ENCODE measurements at regions not wholly inside any gene's neighbourhood (a gene's known extent, or its start where the extent isn't known, plus 50 kb on each side); places are given as distances from the start of the nearest gene placed in this dataset.

DNA sequence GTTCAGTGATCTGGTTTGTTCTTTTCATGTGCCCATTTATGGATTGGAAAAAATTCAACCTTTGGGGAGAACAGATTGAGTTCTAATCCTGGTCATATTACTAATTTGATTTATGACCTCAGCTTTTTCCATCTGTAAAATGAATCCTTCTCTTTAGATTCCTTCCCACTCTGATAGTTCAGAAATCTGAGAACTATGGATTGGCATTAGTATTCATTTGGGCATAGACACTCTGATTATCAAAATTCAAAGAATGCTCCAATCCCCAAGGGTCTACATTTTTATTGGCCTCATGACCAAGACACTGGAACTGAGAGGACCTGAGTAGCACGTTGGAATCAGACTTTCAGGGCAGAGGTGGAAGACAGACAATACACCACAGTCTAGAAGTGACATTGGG is 405.9 kb upstream of the PAPPA start:
- in situ Hi-C loops (cut with HindIII; ENCODE audit: extremely low pct_ligation_motif_present, low pct_unique_long_range_greater_than_20kb) = no loop called here
- TF ChIP-seq, protein P1, sequence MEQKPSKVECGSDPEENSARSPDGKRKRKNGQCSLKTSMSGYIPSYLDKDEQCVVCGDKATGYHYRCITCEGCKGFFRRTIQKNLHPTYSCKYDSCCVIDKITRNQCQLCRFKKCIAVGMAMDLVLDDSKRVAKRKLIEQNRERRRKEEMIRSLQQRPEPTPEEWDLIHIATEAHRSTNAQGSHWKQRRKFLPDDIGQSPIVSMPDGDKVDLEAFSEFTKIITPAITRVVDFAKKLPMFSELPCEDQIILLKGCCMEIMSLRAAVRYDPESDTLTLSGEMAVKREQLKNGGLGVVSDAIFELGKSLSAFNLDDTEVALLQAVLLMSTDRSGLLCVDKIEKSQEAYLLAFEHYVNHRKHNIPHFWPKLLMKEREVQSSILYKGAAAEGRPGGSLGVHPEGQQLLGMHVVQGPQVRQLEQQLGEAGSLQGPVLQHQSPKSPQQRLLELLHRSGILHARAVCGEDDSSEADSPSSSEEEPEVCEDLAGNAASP (CRISPR knock-in tag; IDR thresholded peaks at IDR 0.05; ENCODE audit: borderline replicate concordance) = no peak
- no peak overlapping the region for H2AFZ ChIP-seq (ENCODE audit: low read length)
- H3K36me3 ChIP-seq (replicated peaks in 1 of 2; ENCODE audit: control insufficient read depth in 1 of 2, insufficient read depth in 2 of 2, low read length in 2 of 2) = no peaks in the 10 kb centered on the region
- intact Hi-C loops (cut with micrococcal nuclease; ENCODE audit: unreplicated experiment) = no loop called here
- ChIA-PET POLR2A (no interaction called here), CTCF (ENCODE audit: low intra/inter-chr PET ratio, low total read pairs) (no interaction called here)
- H3K4me1 ChIP-seq (ENCODE audit: insufficient read depth, low read length) = no peaks in the 10 kb centered on the region
- no peaks in the 10 kb centered on the region for H4K20me1 ChIP-seq (ENCODE audit: insufficient read depth, low read length)
- H3K9me3 ChIP-seq (ENCODE audit: low read length) = no peaks in the 10 kb centered on the region
- H3K27ac ChIP-seq (ENCODE audit: extremely low read length, insufficient read depth, low read length) = no peak overlapping the region
- ATAC-seq = no peak
- no peak for FAIRE-seq
- DNase-seq (ENCODE audit: low spot score) = no peak
- no TSS peak for BruUV-seq (replicated peaks)
- no peak overlapping the region for H3K9ac ChIP-seq (ENCODE audit: insufficient read depth, low read depth, low read length)
- no peaks in the 10 kb centered on the region for H3K79me2 ChIP-seq (ENCODE audit: insufficient read depth, low read length)
- H3K4me2 ChIP-seq (ENCODE audit: low read depth, low read length) = no peak overlapping the region
- no peak overlapping the region for H3K4me3 ChIP-seq (replicated peaks in 1 of 3; ENCODE audit: insufficient read depth in 1 of 3, low read depth in 2 of 3, low read length in 3 of 3)
- 0% methylated on average over 1 of the region's 1 CpG for WGBS (ENCODE audit: low lambda C conversion rate)
- no peaks in the 10 kb centered on the region for H3K27me3 ChIP-seq (ENCODE audit: control insufficient read depth in 1 of 2, insufficient read depth in 2 of 2, low read length in 2 of 2)

DNA sequence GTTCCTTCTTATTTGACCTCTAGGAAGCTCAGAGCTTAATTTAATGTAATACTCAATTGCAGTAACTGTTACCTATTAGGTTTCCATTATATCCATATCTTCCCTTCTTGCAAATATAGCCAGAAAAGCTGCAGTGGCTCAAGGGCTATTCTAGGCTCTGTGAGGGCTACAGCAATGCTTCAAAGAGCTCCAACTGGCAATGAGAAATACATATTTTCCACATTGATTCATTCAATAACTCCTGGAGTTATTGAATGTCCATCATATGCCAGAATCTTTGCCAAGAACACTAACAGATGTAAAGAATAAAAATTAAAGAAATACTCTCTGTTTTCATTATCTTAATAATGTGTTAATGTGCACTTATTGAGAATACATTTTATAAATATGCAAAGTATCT is 396.9 kb upstream of the PAPPA start:
- no peak for TF ChIP-seq MAFK (conservative IDR thresholded peaks at IDR 0.05 in 1 of 2, IDR thresholded peaks at IDR 0.05 in 1 of 2; ENCODE audit: low read length in 2 of 2)
- no peak for TF ChIP-seq ZIK1 (CRISPR knock-in tag; IDR thresholded peaks at IDR 0.05; ENCODE audit: borderline replicate concordance, low read depth)
- no peak for TF ChIP-seq GFI1 (CRISPR knock-in tag; IDR thresholded peaks at IDR 0.05; ENCODE audit: borderline replicate concordance)
- TF ChIP-seq, protein P2, sequence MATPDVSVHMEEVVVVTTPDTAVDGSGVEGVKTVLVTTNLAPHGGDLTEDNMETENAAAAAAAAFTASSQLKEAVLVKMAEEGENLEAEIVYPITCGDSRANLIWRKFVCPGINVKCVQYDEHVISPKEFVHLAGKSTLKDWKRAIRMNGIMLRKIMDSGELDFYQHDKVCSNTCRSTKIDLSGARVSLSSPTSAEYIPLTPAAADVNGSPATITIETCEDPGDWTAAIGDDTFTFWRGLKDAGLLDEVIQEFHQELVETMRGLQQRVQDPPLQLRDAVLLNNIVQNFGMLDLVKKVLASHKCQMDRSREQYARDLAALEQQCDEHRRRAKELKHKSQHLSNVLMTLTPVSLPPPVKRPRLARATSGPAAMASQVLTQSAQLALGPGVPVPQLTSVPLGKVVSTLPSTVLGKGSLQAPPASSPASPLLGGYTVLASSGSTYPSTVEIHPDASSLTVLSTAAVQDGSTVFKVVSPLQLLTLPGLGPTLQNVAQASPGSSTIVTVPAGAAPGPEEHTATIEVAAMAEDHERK (CRISPR knock-in tag; IDR thresholded peaks at IDR 0.05; ENCODE audit: low read depth) = no peak
- BruUV-seq (replicated peaks) = no TSS peak
- intact Hi-C loops (cut with micrococcal nuclease; ENCODE audit: unreplicated experiment) (no loop called here), in situ Hi-C loops (cut with HindIII; ENCODE audit: extremely low pct_ligation_motif_present, low pct_unique_long_range_greater_than_20kb) (loop anchor here (25.0 kb wide), 1 partner anchor 106 kb away; no protein-coding TSS in a partner anchor)
- Histone ChIP-seq H3K4me1 (ENCODE audit: insufficient read depth, low read length) (no peaks in the 10 kb centered on the region), H3K79me2 (ENCODE audit: insufficient read depth, low read length) (no peaks in the 10 kb centered on the region), H2AFZ (ENCODE audit: low read length) (no peak overlapping the region), H3K9me3 (ENCODE audit: low read length) (no peaks in the 10 kb centered on the region), H3K36me3 (replicated peaks in 1 of 2; ENCODE audit: control insufficient read depth in 1 of 2, insufficient read depth in 2 of 2, low read length in 2 of 2) (no peaks in the 10 kb centered on the region), H3K27me3 (ENCODE audit: control insufficient read depth in 1 of 2, insufficient read depth in 2 of 2, low read length in 2 of 2) (no peaks in the 10 kb centered on the region), H3K4me3 (replicated peaks in 1 of 3; ENCODE audit: insufficient read depth in 1 of 3, low read depth in 2 of 3, low read length in 3 of 3) (no peak overlapping the region), H4K20me1 (ENCODE audit: insufficient read depth, low read length) (no peaks in the 10 kb centered on the region), H3K4me2 (ENCODE audit: low read depth, low read length) (no peak overlapping the region), H3K9ac (ENCODE audit: insufficient read depth, low read depth, low read length) (no peak overlapping the region), H3K27ac (ENCODE audit: extremely low read length, insufficient read depth, low read length) (no peak overlapping the region)
- ChIA-PET POLR2A (no interaction called here), CTCF (ENCODE audit: low intra/inter-chr PET ratio, low total read pairs) (no interaction called here)
- FAIRE-seq (no peak), ATAC-seq (no peak), DNase-seq (ENCODE audit: low spot score) (no peak)
